ENCODE measurements at regions not wholly inside any gene's neighbourhood (a gene's known extent, or its start where the extent isn't known, plus 50 kb on each side); places are given as distances from the start of the nearest gene placed in this dataset.

- no peaks in the 10 kb centered on the region for H3K27me3 ChIP-seq (replicated peaks)
- no peak overlapping the region for H3K27ac ChIP-seq
- in situ Hi-C loops (cut with HindIII; ENCODE audit: low pct_ligation_motif_present, low sequenced_read_pairs) = no loop called here
- no peaks in the 10 kb centered on the region for H3K36me3 ChIP-seq (replicated peaks)
- TF ChIP-seq CTCF (IDR thresholded peaks at IDR 0.05; ENCODE audit: low read depth, low read length, missing control alignments) = no peak
- no peak overlapping the region for H3K4me3 ChIP-seq (ENCODE audit: low read depth, low read length)
- DNase-seq = no peak
These were observed 510.1 kb downstream of the TMTC2 start for GRCh38 chr12:83196694-83197350.

GRCh38 chr12:83190631-83191390, 504.1 kb downstream of the TMTC2 start:
- in situ Hi-C loops (cut with HindIII; ENCODE audit: low pct_ligation_motif_present, low sequenced_read_pairs) = no loop called here
- no peak for DNase-seq
- no peaks in the 10 kb centered on the region for H3K36me3 ChIP-seq (replicated peaks)
- H3K4me3 ChIP-seq (ENCODE audit: low read depth, low read length) = no peak overlapping the region
- no peak overlapping the region for H3K27ac ChIP-seq
- no peak for TF ChIP-seq CTCF (IDR thresholded peaks at IDR 0.05; ENCODE audit: low read depth, low read length, missing control alignments)
- no peaks in the 10 kb centered on the region for H3K27me3 ChIP-seq (replicated peaks)

- DNase-seq = no peak
- H3K36me3 ChIP-seq (replicated peaks) = no peaks in the 10 kb centered on the region
- no peak overlapping the region for H3K27ac ChIP-seq
- in situ Hi-C loops (cut with HindIII; ENCODE audit: low pct_ligation_motif_present, low sequenced_read_pairs) = no loop called here
- H3K4me3 ChIP-seq (ENCODE audit: low read depth, low read length) = no peak overlapping the region
- no peak for TF ChIP-seq CTCF (IDR thresholded peaks at IDR 0.05; ENCODE audit: low read depth, low read length, missing control alignments)
- H3K27me3 ChIP-seq (replicated peaks) = no peaks in the 10 kb centered on the region
These were observed 499.7 kb downstream of the TMTC2 start for GRCh38 chr12:83186419-83186818.

GRCh38 chr12:83185241-83185640, 498.5 kb downstream of the TMTC2 start:
- no peak for DNase-seq
- Histone ChIP-seq H3K36me3 (replicated peaks) (no peaks in the 10 kb centered on the region), H3K27me3 (replicated peaks) (no peaks in the 10 kb centered on the region), H3K4me3 (ENCODE audit: low read depth, low read length) (no peak overlapping the region), H3K27ac (no peak overlapping the region)
- no peak for TF ChIP-seq CTCF (IDR thresholded peaks at IDR 0.05; ENCODE audit: low read depth, low read length, missing control alignments)
- in situ Hi-C loops (cut with HindIII; ENCODE audit: low pct_ligation_motif_present, low sequenced_read_pairs) = no loop called here
